Naive thymus-derived CD8-positive, alpha-beta T cell (primary cell): ENCODE measurements at regions not wholly inside any gene's neighbourhood (a gene's known extent, or its start where the extent isn't known, plus 50 kb on each side); places are given as distances from the start of the nearest gene placed in this dataset.
"Not testable (repeated sequence)": the region's sequence is repeated elsewhere in the genome, so short reads cannot be mapped to it uniquely, and the experiment has no call there.

Source experiments
- ATAC-seq, 2 donors: fragments of 150-1000 bp; cut with Tn5 transposase in 1 of 2; sonication (Bioruptor Pico), chemical (Tn5 transposase) in 1 of 2; 1 replicate in 1 of 2; 2 replicates in 1 of 2; pipeline ENCODE4 v1.10.0; 2021; ENCODE audit warnings: mild to moderate bottlenecking in 2 of 2, moderate library complexity in 2 of 2
- POLR2A ChIA-PET: fragments of 350-600 bp; sonication (Branson Sonifier 250); formaldehyde crosslinking; loops from one replicate; lab custom pipeline; 2021; ENCODE audit warnings: antibody characterized with exemption; lab: Charles Lee
- DNase-seq, 10 donors: peaks; one replicate each; pipeline versions ENCODE4 v3.0.0 to v3.0.0-alpha.2; 2020 to 2022
- H3K27ac Mint-ChIP-seq, 10 donors: one replicate each; pipeline ENCODE4 v1.8.0; 2020 to 2022; ENCODE audit warnings: mild to moderate bottlenecking in 10 of 10, mixed read lengths in 10 of 10, moderate library complexity in 4 of 10, inconsistent platforms in 1 of 10
- H3K27me3 Mint-ChIP-seq, 5 donors: one replicate each; pipeline ENCODE4 v1.8.0; 2021 to 2022; ENCODE audit warnings: mixed read lengths in 5 of 5
- H3K36me3 Mint-ChIP-seq, 3 donors: one replicate each; pipeline ENCODE4 v1.8.0; 2020 to 2022; ENCODE audit warnings: mixed read lengths in 3 of 3, mild to moderate bottlenecking in 2 of 3, inconsistent platforms in 1 of 3
- H3K4me1 Mint-ChIP-seq, 4 donors: one replicate each; pipeline ENCODE4 v1.8.0; 2021 to 2022; ENCODE audit warnings: mixed read lengths in 4 of 4
- H3K4me3 Mint-ChIP-seq, 10 donors: one replicate each; pipeline ENCODE4 v1.8.0; 2020 to 2022; ENCODE audit warnings: mild to moderate bottlenecking in 10 of 10, mixed read lengths in 10 of 10, moderate library complexity in 6 of 10, inconsistent platforms in 1 of 10
- H3K9me3 Mint-ChIP-seq, 9 donors: one replicate each; pipeline ENCODE4 v1.8.0; 2020 to 2022; ENCODE audit warnings: mixed read lengths in 9 of 9, mild to moderate bottlenecking in 3 of 9, inconsistent platforms in 1 of 9, moderate library complexity in 1 of 9

DNA sequence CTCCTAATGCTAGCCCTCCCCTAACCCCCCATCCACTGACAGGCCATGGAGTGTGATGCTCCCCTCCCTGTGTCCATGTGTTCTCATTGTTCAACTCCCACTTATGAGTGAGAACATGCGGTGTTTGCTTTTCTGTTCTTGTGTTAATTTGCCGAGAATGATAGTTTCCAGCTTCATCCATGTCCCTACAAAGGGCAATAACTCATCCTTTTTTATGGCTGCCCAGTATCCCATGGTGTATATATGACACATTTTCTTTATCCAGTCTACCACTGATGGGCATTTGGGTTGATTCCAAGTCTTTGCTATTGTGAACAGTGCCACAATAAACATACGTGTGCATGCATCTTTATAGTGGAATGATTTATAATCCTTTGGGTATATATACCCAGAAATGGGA, 779.0 kb downstream of the PCDH7 start:
- H3K9me3 Mint-ChIP-seq: peaks cover 0 to 34% (median 16%) of the 10 kb centered on the region in 9 donors
- DNase-seq, H3K27me3 Mint-ChIP-seq, H3K36me3 Mint-ChIP-seq, ATAC-seq, H3K4me3 Mint-ChIP-seq, H3K27ac Mint-ChIP-seq, POLR2A ChIA-PET, H3K4me1 Mint-ChIP-seq: not testable (repeated sequence)

DNA sequence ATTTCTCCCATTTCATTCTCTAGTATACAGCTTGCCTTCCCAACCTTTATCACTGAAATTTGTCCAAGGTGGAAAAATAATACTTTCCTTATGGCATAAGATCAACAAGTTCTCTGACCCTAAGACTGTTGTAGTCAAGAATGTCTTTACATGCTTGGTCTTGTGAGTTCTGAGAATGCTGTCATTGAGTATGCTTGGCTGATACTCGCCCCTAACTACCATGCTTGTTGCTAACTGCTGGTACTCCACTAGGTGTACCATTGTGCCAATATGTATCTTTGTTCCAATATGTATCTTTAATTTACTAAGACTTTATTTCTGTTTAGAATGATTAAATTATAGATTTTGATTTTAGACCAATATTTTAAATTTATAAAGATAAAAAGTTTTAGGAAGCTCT, 796.4 kb downstream of the PCDH7 start:
- no peak for ATAC-seq
- no peaks in the 10 kb centered on the region for H3K36me3 Mint-ChIP-seq
- no peak overlapping the region for H3K4me3 Mint-ChIP-seq
- peaks cover 0 to 19% (median 8%) of the 10 kb centered on the region in 9 donors for H3K9me3 Mint-ChIP-seq
- POLR2A ChIA-PET: no interaction called here
- DNase-seq: no peak
- H3K4me1 Mint-ChIP-seq: no peaks in the 10 kb centered on the region
- H3K27me3 Mint-ChIP-seq: no peaks in the 10 kb centered on the region
- H3K27ac Mint-ChIP-seq: no peak overlapping the region

DNA sequence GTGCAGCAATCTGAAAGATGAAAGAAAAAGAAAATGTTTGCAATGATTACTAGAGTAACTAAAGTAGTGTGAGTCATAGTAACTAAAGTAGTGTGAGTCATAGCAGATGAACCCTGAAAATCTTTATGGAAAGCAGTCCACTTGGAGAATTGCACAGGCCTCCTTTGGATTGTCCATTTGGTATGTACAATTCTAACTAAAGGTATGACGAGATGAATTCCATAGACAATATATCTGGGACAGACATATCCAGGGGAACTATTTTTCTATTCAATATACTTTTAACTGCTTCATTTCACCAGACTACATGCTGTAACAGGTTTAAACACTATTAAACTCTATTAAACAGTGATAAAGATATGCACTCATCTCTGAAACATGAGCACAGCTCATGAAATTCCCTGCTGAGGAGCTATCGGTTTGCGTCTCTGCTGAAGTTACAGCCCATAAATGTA, 798.7 kb downstream of the PCDH7 start:
- POLR2A ChIA-PET: no interaction called here
- DNase-seq (no peak), ATAC-seq (no peak)
- H3K4me3 Mint-ChIP-seq: no peak overlapping the region
- no peaks in the 10 kb centered on the region for H3K36me3 Mint-ChIP-seq
- no peak overlapping the region for H3K27ac Mint-ChIP-seq
- peaks cover 3 to 24% (median 14%) of the 10 kb centered on the region in 9 donors for H3K9me3 Mint-ChIP-seq
- no peaks in the 10 kb centered on the region for H3K4me1 Mint-ChIP-seq
- H3K27me3 Mint-ChIP-seq: no peaks in the 10 kb centered on the region

DNA sequence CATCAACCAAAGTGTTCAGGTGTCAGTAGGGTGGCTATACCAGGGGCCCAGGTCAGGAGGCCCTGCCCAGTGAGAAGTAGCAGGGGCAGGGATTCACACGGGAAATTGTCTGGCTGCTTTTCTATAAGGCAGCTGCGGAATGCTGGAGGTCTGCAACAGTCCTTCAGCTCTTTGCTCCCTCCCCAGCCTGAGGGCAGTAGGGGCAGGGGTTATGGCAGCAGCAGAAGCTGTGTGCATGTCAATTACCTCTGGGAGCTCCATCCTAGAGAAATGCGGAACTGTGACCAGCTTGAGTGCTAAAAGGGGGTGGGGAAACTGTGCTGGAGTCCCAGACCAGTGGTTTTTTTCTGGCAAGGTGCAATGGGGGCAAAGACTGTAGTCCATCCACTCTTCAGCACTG, 810.4 kb downstream of the PCDH7 start:
- no peaks in the 10 kb centered on the region for H3K4me1 Mint-ChIP-seq

DNA sequence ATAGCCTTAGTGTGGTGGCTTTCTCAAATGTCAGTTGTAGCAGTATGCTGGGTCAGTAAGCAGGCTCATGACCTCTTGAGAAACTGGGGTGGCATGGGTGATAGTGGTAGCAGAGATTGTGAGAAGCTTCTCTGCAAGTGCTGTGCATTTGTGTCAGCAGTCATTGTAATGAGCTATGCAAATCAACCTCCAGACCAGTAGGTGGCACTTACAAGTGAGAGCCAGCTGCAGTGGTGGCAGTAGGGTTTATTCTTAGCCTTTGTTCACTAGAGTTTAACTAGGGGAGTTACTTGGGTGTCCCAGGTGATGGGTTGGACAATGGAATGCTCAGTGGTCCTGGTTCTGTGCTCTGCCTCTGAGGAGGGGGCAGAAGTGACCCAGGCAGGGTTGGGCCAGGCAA, 818.7 kb downstream of the PCDH7 start:
- no peaks in the 10 kb centered on the region for H3K4me1 Mint-ChIP-seq
- POLR2A ChIA-PET: no interaction called here
- no peaks in the 10 kb centered on the region for H3K27me3 Mint-ChIP-seq
- ATAC-seq (no peak), DNase-seq (no peak)
- H3K36me3 Mint-ChIP-seq: peaks cover 0 to 4% (median 0%) of the 10 kb centered on the region in 3 donors
- H3K4me3 Mint-ChIP-seq: no peak overlapping the region
- H3K9me3 Mint-ChIP-seq: peaks cover 0 to 61% (median 20%) of the 10 kb centered on the region in 9 donors
- no peak overlapping the region for H3K27ac Mint-ChIP-seq

More for the DNA sequence above, 810.4 kb downstream of the PCDH7 start:
- H3K36me3 Mint-ChIP-seq: peaks cover 0 to 9% (median 0%) of the 10 kb centered on the region in 3 donors
- no peak for ATAC-seq
- no peak overlapping the region for H3K4me3 Mint-ChIP-seq
- no peak for DNase-seq
- POLR2A ChIA-PET: no interaction called here
- H3K27ac Mint-ChIP-seq: peak overlapping the region in 1 of 10 donors; percentile 87
- H3K27me3 Mint-ChIP-seq: no peaks in the 10 kb centered on the region
- H3K9me3 Mint-ChIP-seq: peaks cover 11 to 76% (median 30%) of the 10 kb centered on the region in 9 donors

DNA sequence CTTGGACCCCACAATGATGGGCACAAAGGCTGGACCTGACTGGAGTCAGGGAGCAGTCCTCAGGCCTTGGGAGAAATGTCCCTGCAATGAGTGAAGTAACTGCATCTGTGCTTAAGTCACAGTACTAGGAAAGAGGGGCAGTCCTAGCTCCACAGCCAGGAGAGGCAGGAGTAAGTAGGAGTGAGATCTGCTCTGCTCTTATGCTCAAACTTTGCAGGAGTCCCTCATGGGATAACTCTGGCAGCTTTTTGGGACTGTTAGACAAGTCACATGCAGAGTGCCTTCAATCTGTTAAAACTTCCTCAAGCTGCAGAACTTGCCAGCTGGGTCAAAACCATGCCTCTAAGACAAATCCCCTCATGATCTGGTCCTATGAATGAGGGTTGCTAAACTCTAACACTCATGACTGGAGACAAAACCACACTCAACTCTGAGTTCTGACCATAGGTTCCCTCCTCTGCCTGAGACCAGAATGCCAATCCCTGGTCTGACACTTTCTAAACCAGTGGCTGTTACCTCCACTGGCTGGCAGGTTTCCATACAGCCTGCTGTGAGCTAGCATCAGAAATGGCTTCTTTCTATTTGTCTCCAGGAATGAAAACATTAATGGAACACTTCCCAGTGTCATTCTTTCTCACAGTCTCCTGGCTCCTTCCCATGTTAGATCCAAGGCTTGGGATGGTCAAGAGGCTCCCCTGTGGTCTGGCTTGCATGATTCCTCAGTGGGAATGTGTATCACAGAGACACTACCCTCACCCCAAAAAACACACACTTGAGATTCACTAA, 819.3 kb downstream of the PCDH7 start:
- Mint-ChIP-seq H3K4me3 (no peak overlapping the region), H3K36me3 (peaks cover 0 to 4% (median 0%) of the 10 kb centered on the region in 3 donors), H3K27me3 (no peaks in the 10 kb centered on the region), H3K4me1 (no peaks in the 10 kb centered on the region), H3K9me3 (peaks cover 0 to 55% (median 18%) of the 10 kb centered on the region in 9 donors), H3K27ac (no peak overlapping the region)
- ATAC-seq (no peak), DNase-seq (no peak)
- POLR2A ChIA-PET: no interaction called here

DNA sequence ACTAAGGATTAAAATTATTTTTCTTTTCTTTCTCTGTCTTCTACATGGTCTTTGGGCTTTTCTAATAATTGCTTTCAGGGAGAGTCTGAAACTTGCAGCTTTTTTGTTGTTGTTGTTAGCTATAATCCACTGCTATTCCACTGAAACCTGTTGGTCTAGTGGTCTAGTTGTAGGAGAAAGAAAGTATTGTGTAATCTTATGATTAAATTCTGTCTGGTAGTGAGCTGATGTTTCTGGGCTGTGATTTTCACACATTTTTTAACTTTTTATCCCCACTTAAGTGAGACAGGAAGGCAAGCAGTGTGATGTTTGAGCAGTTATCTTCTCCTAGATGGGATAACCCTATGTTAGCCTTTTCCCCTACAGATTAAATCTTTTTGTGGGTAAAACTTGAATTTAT, 825.2 kb downstream of the PCDH7 start:
- Mint-ChIP-seq H3K36me3 (no peaks in the 10 kb centered on the region), H3K27ac (no peak overlapping the region), H3K4me1 (no peaks in the 10 kb centered on the region), H3K4me3 (no peak overlapping the region), H3K9me3 (peaks cover 0 to 27% (median 5%) of the 10 kb centered on the region in 9 donors), H3K27me3 (no peaks in the 10 kb centered on the region)
- no peak for ATAC-seq
- POLR2A ChIA-PET: no interaction called here
- DNase-seq: no peak

DNA sequence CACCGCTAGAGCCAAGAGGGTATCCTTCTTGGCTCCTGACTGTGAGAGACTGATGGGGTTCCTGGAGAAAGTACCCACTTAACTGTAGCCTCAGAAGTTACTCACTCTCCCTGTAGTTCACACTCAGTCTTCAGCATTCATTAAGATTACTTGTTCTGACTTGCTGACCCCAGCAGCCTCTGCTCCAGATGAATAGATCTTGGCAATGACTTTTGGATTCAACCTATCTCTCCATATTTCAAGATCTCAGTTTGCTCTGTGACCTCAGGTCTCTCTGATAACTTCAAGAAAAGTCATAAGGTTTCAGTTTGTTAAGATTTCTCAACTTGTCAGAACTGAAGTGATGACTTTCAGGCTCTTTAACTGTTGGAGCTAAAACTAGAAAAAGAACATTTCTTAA, 825.6 kb downstream of the PCDH7 start:
- Mint-ChIP-seq H3K27ac (no peak overlapping the region), H3K4me3 (no peak overlapping the region), H3K4me1 (no peaks in the 10 kb centered on the region), H3K9me3 (peaks cover 0 to 23% (median 5%) of the 10 kb centered on the region in 9 donors), H3K27me3 (no peaks in the 10 kb centered on the region), H3K36me3 (no peaks in the 10 kb centered on the region)
- DNase-seq (no peak), ATAC-seq (no peak)
- POLR2A ChIA-PET: no interaction called here

DNA sequence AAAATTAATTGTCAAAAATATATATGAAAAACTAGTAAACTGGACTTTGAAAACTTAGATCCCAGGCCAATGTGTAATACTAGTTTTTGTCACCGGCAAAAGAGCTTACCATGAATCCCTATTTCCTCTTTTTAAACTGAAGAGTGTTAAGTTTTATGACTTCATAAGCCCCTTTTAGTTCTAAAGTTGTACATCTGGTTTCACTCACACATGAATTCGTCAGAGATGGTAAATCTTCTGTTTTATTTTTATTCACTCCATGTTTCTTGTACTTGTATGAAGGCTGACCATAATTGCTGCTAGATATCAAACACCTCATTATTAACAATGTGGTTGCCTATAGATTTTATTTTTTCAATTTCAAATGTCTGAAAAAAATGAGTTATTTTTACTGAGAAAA, 827.9 kb downstream of the PCDH7 start:
- no peaks in the 10 kb centered on the region for H3K4me1 Mint-ChIP-seq

DNA sequence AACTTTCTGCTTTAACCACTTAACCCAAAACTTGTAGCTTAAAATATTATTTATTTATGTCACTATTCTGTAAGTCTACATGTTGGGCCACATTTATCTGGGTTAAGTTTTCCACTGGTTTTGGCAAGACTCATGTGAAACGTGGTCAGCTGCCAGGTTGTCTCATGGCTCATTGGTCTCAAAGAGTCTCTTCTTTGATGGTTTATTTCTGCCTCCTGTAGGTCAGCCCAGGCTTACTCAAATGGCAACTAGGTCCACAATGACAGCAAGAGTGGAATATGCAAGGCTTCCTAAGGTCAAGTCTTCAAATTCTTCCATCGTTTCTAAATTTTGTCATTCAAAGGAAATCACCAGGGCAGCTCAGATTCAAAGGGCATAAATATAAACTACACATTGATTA, 828.7 kb downstream of the PCDH7 start:
- Mint-ChIP-seq H3K9me3 (peaks cover 0 to 22% (median 3%) of the 10 kb centered on the region in 9 donors), H3K36me3 (no peaks in the 10 kb centered on the region), H3K27me3 (no peaks in the 10 kb centered on the region), H3K4me1 (no peaks in the 10 kb centered on the region), H3K4me3 (no peak overlapping the region), H3K27ac (no peak overlapping the region)
- DNase-seq (no peak), ATAC-seq (no peak)
- POLR2A ChIA-PET: no interaction called here

More for the DNA sequence above, 827.9 kb downstream of the PCDH7 start:
- POLR2A ChIA-PET: no interaction called here
- H3K27me3 Mint-ChIP-seq: no peaks in the 10 kb centered on the region
- peaks cover 0 to 21% (median 3%) of the 10 kb centered on the region in 9 donors for H3K9me3 Mint-ChIP-seq
- H3K4me3 Mint-ChIP-seq: no peak overlapping the region
- DNase-seq: no peak
- no peak overlapping the region for H3K27ac Mint-ChIP-seq
- H3K36me3 Mint-ChIP-seq: no peaks in the 10 kb centered on the region
- no peak for ATAC-seq

DNA sequence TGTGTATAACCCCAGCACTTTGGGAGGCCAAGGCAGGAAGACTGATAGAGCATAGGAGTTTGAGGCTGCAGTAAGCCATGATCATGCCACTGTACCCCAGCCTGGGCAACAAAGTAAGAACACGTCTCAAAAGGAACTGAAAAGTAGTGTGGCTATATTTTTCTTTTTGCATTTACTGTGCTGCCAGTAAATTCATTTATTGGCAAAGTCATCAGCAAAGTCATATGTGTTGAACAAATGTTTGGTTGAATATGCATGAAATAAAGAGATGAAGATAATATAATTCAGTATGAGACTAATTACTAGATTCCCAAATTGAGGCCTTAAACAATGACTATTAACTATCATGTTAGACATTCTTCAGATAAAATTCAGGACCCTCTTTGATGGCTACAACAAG, 829.1 kb downstream of the PCDH7 start:
- Mint-ChIP-seq H3K27me3 (no peaks in the 10 kb centered on the region), H3K4me3 (no peak overlapping the region), H3K27ac (no peak overlapping the region), H3K4me1 (no peaks in the 10 kb centered on the region), H3K9me3 (peaks cover 0 to 26% (median 3%) of the 10 kb centered on the region in 9 donors), H3K36me3 (no peaks in the 10 kb centered on the region)
- ATAC-seq (no peak), DNase-seq (no peak)
- POLR2A ChIA-PET: no interaction called here

DNA sequence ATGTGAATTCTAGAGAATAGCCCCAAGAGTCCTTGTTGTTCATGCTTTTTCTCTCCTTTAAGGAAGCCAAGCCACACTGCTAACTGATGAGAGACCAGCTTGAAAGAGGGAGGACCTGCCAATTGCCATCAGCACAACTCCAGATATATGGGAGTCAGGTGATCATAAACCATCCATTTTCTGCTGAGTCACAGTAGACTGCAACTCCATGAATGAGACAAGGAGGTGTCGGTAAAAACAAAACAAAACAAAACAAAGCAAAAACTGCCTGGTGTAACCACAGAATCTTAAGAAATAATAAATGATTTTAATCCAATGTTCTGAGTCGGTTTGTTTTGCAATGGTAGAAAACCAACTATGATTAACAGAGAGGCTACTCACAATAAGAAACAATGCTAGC, 837.3 kb downstream of the PCDH7 start:
- Mint-ChIP-seq H3K36me3 (no peaks in the 10 kb centered on the region), H3K4me1 (no peaks in the 10 kb centered on the region), H3K27ac (no peak overlapping the region), H3K9me3 (peaks cover 2 to 40% (median 11%) of the 10 kb centered on the region in 9 donors), H3K27me3 (no peaks in the 10 kb centered on the region), H3K4me3 (no peak overlapping the region)
- DNase-seq: no peak
- ATAC-seq: no peak
- POLR2A ChIA-PET: no interaction called here

DNA sequence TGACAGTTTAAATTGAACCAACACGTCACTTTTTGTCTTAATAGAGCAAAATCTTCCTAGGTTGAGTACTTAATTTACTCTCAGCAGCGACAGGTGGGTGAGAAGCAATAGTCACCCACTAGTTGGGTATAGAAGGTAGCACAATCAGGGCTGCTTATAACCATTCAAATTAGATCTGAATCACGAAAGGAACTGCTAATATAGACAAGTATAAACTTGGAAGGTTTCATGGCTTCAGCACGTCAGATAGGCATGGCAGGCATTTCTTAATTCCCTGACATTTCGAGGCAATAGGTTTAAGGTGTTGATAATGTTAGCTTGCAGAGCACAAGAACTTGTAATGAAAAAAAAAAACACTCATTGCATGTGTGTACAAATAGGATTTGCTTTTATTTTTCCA, 853.4 kb downstream of the PCDH7 start:
- DNase-seq (no peak), ATAC-seq (no peak)
- Mint-ChIP-seq H3K27me3 (no peaks in the 10 kb centered on the region), H3K36me3 (no peaks in the 10 kb centered on the region), H3K9me3 (peaks cover 0 to 10% (median 2%) of the 10 kb centered on the region in 9 donors), H3K27ac (no peak overlapping the region), H3K4me1 (no peaks in the 10 kb centered on the region), H3K4me3 (no peak overlapping the region)
- POLR2A ChIA-PET: no interaction called here

DNA sequence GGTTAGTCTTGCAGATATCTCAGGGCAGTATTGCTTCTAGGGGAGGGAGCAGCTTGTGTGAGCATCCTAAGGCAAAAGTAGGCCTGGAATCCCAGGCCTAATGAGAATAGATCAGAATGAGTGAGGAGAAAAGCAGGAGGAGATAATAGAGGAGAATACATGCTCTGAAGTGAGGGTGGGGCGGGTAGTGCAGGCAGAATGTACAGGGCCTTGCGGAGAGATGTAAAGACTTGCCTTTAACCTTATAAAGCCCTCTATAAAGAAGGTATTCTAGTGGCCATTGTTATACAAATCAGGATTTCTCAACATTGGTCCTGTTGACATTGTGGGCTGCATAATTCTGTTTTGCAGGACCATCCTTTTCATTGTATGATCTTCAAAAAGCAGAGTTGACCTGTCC, 855.3 kb downstream of the PCDH7 start:
- H3K9me3 Mint-ChIP-seq: peaks cover 0 to 10% (median 3%) of the 10 kb centered on the region in 9 donors
- POLR2A ChIA-PET: no interaction called here
- no peak overlapping the region for H3K27ac Mint-ChIP-seq
- no peak overlapping the region for H3K4me3 Mint-ChIP-seq
- ATAC-seq: no peak
- no peaks in the 10 kb centered on the region for H3K27me3 Mint-ChIP-seq
- DNase-seq: no peak
- H3K4me1 Mint-ChIP-seq: no peaks in the 10 kb centered on the region
- no peaks in the 10 kb centered on the region for H3K36me3 Mint-ChIP-seq
